Colonic mucosa (tissue), 4 donors: ENCODE measurements at regions not wholly inside any gene's neighbourhood (a gene's known extent, or its start where the extent isn't known, plus 50 kb on each side); places are given as distances from the start of the nearest gene placed in this dataset.

ENCODE experiments used
- DNase-seq: peaks from one replicate; pipeline ENCODE4 v3.0.0-alpha.2; 2020
- H3K27ac ChIP-seq: fragments of 200-600 bp; one replicate; pipeline ENCODE4 v1.8.0; 2021
- H3K27me3 ChIP-seq: fragments of 200-600 bp; one replicate; pipeline ENCODE4 v1.8.0; 2021
- H3K36me3 ChIP-seq: fragments of 200-600 bp; one replicate; pipeline ENCODE4 v1.8.0; 2021
- H3K4me1 ChIP-seq: fragments of 200-600 bp; one replicate; pipeline ENCODE4 v1.8.0; 2021; ENCODE audit warnings: mild to moderate bottlenecking
- H3K4me3 ChIP-seq: fragments of 200-600 bp; one replicate; pipeline ENCODE4 v1.8.0; 2021
- H3K9ac ChIP-seq, 2 donors: one replicate each; pipeline ENCODE4 v1.7.0; 2013; ENCODE audit warnings: control low read depth in 2 of 2, low read depth in 2 of 2, low read length in 2 of 2
- H3K9me3 ChIP-seq: fragments of 200-600 bp; one replicate; pipeline ENCODE4 v1.8.0; 2021
- CTCF ChIP-seq: fragments of 200-600 bp; IDR thresholded peaks from one replicate; pipeline ENCODE4 v1.8.0; 2022; ENCODE audit warnings: antibody characterized with exemption, mild to moderate bottlenecking
- intact Hi-C: fragments of 100-400 bp; cut with DNase I; formaldehyde crosslinking; loops from one replicate; pipeline ENCODE4 v1.14.1; 2022
- donor health status: healthy.
- donor health status: DM: no; HTN: no; CAD: no.
- donor health status: DM: no; HTN: no; CAD: no.

- no peak overlapping the region for H3K4me3 ChIP-seq
- no peak for DNase-seq
- H3K27ac ChIP-seq: no peak overlapping the region
- no peak for TF ChIP-seq CTCF
- no peaks in the 10 kb centered on the region for H3K9me3 ChIP-seq
- H3K27me3 ChIP-seq: no peaks in the 10 kb centered on the region
- H3K36me3 ChIP-seq: no peaks in the 10 kb centered on the region
- intact Hi-C loops: no loop called here
- no peak overlapping the region for H3K9ac ChIP-seq
- no peaks in the 10 kb centered on the region for H3K4me1 ChIP-seq
Measured at GRCh38 chr11:86722748-86723147, 50.3 kb upstream of the ME3 start.
